AG04449 (cell line): ENCODE measurements at regions not wholly inside any gene's neighbourhood (a gene's known extent, or its start where the extent isn't known, plus 50 kb on each side); places are given as distances from the start of the nearest gene placed in this dataset.
"Not testable (repeated sequence)": the region's sequence is repeated elsewhere in the genome, so short reads cannot be mapped to it uniquely, and the experiment has no call there.

Experiments used
- CTCF ChIA-PET: fragments of 350-600 bp; formaldehyde crosslinking; extraction: SDS; loops from one replicate; lab custom pipeline; 2021; ENCODE audit warnings: antibody characterized with exemption; lab: Yijun Ruan, JAX
- POLR2A ChIA-PET: fragments of 400-600, 350-600 bp; formaldehyde crosslinking; extraction: SDS; loops from one replicate; lab custom pipeline; 2020; ENCODE audit warnings: antibody characterized with exemption, inconsistent platforms; lab: Yijun Ruan, JAX
- DNase-seq: peaks from one replicate; pipeline ENCODE4 v3.0.0-alpha.2; 2010; ENCODE audit warnings: low read depth, low spot score
- H3K4me3 ChIP-seq: 2 replicates; pipeline ENCODE4 v1.5.1; 2011; ENCODE audit warnings: low read depth, mild to moderate bottlenecking, control low read depth, low read length
- TF ChIP-seq, protein P1 (sequence below): IDR thresholded peaks from one replicate; pipeline ENCODE4 v1.5.1; 2011; ENCODE audit warnings: mild to moderate bottlenecking, moderate library complexity, low read length, control low read depth, inconsistent platforms; ENCODE audit not compliant: insufficient read depth; ENCODE audit errors: missing control alignments

DNA sequence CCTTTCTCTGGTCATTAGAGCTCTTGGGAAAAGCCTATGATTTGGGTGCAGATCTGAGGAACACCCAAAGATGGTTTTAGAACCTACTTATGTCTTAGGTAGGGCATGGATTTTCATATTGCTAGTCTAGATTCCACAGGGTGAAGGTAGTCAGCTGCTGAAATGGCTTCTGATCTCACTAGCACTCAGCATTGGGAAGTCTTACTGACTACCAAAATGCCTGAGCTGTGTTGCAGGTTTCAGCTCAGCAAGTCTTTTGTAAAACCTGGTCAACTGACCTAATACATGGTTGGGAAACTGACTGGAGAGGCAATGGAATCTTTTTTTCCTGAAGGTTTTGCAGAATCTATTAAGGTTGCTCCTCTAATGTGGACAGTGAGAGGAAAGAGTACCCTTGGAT lies 136.4 kb downstream of the CCNG2 start:
- TF ChIP-seq, protein P1, sequence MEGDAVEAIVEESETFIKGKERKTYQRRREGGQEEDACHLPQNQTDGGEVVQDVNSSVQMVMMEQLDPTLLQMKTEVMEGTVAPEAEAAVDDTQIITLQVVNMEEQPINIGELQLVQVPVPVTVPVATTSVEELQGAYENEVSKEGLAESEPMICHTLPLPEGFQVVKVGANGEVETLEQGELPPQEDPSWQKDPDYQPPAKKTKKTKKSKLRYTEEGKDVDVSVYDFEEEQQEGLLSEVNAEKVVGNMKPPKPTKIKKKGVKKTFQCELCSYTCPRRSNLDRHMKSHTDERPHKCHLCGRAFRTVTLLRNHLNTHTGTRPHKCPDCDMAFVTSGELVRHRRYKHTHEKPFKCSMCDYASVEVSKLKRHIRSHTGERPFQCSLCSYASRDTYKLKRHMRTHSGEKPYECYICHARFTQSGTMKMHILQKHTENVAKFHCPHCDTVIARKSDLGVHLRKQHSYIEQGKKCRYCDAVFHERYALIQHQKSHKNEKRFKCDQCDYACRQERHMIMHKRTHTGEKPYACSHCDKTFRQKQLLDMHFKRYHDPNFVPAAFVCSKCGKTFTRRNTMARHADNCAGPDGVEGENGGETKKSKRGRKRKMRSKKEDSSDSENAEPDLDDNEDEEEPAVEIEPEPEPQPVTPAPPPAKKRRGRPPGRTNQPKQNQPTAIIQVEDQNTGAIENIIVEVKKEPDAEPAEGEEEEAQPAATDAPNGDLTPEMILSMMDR = no peak
- POLR2A ChIA-PET = no interaction called here
- CTCF ChIA-PET = interaction anchor here (0.9 kb wide), 1 partner anchor 52 kb away, joined by 3 read pairs; no protein-coding TSS in a partner anchor
- no peak overlapping the region for H3K4me3 ChIP-seq
- no peak for DNase-seq

DNA sequence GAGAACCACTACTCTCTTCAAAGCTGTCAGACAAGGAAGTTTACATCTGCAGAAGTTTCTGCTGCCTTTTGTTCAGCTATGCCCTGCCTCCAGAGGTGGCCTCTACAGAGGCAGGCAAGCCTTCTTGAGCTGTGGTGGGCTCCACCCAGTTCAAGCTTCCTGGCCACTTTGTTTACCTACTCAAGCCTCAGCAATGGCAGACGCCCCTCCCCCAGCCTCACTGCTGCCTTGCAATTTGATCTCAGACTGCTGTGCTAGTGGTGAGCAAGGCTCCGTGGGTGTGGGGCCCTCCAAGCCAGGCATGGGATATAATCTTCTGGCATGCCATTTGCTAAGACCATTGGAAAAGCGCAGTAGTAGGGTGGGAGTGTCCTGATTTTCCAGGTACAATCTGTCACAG lies 144.0 kb downstream of the CCNG2 start:
- H3K4me3 ChIP-seq, DNase-seq, POLR2A ChIA-PET: not testable (repeated sequence)
- CTCF ChIA-PET = interaction anchor here (0.8 kb wide), 1 partner anchor 205 kb away, joined by 3 read pairs; no protein-coding TSS in a partner anchor

DNA sequence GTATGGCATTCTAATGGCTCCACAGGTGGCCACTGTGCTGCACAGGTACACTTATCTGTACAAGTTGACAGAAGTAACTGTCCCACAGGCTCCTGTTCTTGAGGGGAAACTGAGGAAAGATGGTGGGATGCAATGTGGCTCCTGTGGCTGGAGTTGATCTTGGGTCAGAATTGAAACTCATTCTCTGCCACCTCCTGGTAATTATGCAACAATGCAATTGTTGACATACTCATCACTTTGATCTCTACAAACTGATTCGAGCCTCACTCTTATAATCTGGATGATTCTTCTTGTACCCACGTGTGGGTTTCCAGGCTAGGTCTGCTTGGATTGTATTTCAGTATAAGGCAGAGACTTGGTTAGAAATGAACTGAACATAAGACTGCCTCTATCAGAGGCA lies 148.8 kb downstream of the CCNG2 start:
- H3K4me3 ChIP-seq = no peak overlapping the region
- TF ChIP-seq, protein P1 = no peak
- no peak for DNase-seq
- POLR2A ChIA-PET = no interaction called here
- CTCF ChIA-PET = no interaction called here

DNA sequence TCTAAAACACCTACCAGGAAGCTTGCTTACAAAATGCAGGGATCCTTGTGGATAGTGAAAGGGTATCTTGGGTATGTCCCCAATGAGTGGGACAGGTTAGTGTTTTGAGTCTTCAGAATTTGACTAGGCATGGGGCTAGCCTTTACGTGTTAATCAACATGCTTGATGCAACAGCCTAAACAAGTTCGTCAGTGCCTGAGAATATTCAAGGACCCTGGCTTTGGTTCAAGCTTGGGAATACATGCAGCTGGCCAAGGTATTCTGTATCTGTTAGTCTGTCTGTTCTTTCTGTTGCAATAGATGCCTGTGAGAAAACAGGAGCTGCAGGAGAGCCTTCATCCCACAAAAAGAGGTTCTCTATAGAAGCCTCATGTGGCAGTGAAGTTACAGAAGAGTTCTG lies 149.5 kb downstream of the CCNG2 start:
- no peak overlapping the region for H3K4me3 ChIP-seq
- TF ChIP-seq, protein P1 = no peak
- CTCF ChIA-PET = interaction anchor here (0.6 to 1.2 kb wide), 3 partner anchors 40 to 67 kb away, joined by 3 to 4 read pairs (median 4); no protein-coding TSS in a partner anchor
- POLR2A ChIA-PET = no interaction called here
- no peak for DNase-seq

DNA sequence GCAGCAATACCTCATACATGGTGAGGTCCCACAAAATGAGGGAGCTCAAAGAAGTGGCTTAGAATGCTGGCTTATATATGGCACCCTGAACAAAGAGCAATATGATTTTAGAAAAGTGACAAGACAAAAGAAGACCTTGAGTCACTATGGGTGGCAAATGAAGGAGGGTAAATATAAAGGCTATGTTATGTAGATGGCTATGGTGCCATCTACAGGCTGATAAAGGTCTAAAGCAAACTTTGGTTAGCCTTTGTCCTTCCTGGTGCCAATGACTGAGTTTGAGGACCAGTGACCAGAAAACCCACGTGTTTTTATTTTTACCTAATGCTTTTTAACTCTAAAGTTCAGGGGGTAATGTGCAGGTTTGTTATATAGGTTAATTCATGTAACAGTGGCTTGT lies 151.8 kb downstream of the CCNG2 start:
- ChIA-PET CTCF (interaction anchor here (0.6 to 2.9 kb wide), 12 partner anchors 9 to 1128 kb away, joined by 3 to 17 read pairs (median 4); no protein-coding TSS in a partner anchor), POLR2A (no interaction called here)
- TF ChIP-seq, protein P1 = peak; percentile 32
- H3K4me3 ChIP-seq = no peak overlapping the region
- no peak for DNase-seq

DNA sequence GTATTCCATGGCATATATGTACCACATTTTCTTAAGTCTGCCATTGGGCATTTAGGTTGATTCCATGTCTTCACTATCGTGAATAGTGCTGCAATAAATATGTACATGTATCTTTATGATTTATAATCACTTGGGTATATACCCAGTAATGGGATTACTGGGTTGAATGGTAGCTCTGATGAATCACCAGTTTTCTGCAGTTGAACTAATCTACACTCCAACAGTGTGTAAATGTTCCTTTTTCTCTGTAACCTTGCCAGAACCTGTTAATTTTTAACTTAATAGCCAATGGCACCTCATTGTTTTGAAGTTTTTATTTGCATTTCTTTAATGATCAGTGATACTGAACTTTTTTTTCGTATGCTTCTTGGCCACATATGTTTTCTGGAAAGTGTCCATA lies 152.5 kb downstream of the CCNG2 start:
- no peak for DNase-seq
- H3K4me3 ChIP-seq = no peak overlapping the region
- TF ChIP-seq, protein P1 = no peak
- ChIA-PET CTCF (interaction anchor here (1.2 to 2.9 kb wide), 8 partner anchors 11 to 1129 kb away, joined by 3 to 17 read pairs (median 6); no protein-coding TSS in a partner anchor), POLR2A (no interaction called here)

DNA sequence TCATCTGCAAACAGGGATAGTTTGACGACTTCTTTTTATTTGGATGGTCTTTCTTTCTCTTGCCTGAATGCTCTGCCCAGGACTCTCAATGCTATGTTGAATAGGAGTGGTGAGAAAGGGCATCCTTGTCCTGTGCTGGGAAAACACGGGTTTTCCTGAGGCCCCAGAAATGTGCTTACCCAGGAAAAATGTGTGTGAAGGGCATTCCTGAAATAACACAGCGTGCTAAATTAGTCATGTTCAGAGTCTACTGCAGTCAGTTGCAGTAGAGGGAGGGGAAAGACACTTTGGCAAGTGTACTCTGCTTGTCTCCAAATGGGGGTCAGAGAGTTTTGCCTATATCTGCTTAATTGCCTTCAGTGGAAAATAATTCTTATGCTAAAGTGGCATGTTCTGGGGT lies 153.9 kb downstream of the CCNG2 start:
- no peak for DNase-seq
- H3K4me3 ChIP-seq = no peak overlapping the region
- POLR2A ChIA-PET = no interaction called here
- TF ChIP-seq, protein P1 = no peak
- CTCF ChIA-PET = no interaction called here
